Renal cortex interstitium (tissue), 11 donors: ENCODE measurements at regions not wholly inside any gene's neighbourhood (a gene's known extent, or its start where the extent isn't known, plus 50 kb on each side); places are given as distances from the start of the nearest gene placed in this dataset.

ENCODE experiments used
- DNase-seq, 11 donors: peaks; one replicate each; pipeline ENCODE4 v3.0.0-alpha.2; 2013; ENCODE audit warnings: low read depth in 9 of 11, low spot score in 4 of 11; ENCODE audit errors: extremely low read depth in 1 of 11

GRCh38 chr11:92667486-92668152, 301.8 kb upstream of the MTNR1B start:
- no peak for DNase-seq

GRCh38 chr11:92670308-92670890, 299.1 kb upstream of the MTNR1B start:
- DNase-seq, result peak in 6 of 11 donors; percentile 12 to 44 (median 16)

DNA sequence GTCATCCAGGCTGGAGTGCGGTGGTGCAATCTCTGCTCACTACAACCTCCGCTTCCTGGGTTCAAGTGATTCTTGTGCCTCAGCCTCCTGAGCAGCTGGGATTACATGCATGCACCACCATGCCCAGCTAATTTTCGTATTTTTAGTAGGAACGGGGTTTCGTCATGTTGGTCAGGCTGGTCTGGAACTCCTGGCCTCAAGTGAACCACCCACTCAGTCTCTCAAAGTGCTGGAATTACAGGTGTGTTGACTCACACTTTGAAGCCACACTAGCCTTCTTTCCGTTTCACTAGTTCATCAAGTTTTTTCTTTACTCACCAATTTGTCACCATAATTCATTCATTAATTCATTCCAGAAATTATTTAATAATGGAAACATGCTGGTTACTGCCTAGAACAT, 298.4 kb upstream of the MTNR1B start:
- no peak for DNase-seq

GRCh38 chr11:92675303-92675702, 294.1 kb upstream of the MTNR1B start:
- no peak for DNase-seq

DNA sequence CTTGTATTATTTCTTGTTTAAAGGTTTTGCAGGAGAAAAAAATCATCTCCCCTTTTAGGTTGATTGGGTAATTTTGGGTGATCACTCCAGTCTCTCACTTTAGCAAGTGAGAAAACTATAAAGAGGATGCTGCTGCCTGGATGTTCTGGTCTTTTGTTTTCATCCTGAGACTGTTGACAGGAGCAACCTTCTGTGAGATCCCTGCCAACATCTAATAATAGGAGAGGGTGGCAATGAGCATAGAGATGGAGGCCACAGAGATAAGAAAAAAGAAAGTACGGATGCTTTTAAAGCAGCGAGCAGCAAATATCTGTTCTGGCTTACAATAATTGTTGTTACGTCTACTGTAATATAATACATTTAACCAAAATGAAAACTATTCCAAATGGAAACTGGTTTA, 293.6 kb upstream of the MTNR1B start:
- DNase-seq, result no peak

DNA sequence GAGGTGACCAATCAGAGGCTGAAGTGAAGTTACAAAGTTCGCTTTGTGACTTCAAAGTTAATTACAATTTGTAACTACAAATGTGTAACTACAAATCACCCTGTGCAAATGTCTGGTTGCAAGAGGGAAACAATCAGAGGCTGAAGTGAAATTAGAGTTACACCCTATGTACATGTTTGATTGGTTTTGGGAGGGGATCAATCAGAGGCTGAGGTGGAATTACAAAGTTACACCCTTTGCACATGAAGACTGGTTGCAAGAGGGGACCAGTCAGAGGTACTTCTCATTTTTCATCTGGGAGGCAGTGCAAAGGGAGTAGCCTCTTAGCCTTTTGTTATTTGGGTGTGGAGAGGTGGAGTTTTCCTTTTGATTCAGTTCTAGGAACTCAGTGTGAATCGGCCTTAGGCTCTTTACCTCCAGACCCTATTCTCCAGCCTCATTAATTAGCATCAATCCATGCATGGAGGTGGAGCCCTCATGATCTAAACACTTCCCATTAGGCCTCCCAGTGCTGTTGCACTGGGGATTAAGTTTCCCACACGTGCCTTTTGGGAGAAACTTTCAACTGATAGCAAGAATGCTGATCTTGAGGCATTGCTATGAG, 291.3 kb upstream of the MTNR1B start:
- no peak for DNase-seq

DNA sequence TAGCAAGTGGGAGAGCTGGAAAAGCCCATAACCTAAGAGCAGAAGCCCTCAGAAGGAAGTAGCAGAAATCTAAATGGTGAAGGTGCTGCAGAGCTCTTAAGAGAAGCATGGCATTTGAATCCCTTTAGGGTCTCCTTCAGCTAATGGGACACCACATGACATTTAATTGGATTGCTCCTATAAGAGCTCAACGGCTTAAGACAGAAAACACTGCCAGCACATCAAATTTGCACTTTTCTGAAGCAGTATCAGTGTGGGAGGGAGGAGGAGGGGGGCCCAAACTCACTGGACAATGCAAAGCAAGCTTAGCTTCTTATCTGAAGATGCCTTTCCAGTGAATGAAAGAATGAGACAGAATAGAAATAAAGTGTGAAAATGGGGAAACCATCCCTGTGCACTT, 287.9 kb upstream of the MTNR1B start:
- DNase-seq, result no peak

- DNase-seq, result no peak
Measured at GRCh38 chr11:92682136-92682535, 287.3 kb upstream of the MTNR1B start.

DNA sequence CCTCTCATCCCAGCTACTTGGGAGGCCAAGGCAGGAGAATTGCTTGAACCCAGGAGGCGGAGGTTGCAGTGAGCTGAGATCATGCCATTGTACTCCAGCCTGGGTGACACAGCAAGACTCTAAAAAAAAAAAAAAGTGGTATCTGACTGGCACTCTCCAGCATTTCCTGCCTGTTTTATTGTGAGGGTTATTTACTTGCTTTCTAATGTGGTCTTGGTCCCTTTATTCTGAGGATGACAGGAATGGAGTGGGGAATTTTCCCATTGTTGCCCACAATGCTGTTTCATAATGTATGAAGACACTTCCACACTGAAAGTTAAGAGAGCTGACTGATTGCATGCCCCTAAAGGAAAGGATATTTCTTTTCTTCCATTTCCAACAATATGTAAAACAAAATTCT, 286.5 kb upstream of the MTNR1B start:
- no peak for DNase-seq

DNA sequence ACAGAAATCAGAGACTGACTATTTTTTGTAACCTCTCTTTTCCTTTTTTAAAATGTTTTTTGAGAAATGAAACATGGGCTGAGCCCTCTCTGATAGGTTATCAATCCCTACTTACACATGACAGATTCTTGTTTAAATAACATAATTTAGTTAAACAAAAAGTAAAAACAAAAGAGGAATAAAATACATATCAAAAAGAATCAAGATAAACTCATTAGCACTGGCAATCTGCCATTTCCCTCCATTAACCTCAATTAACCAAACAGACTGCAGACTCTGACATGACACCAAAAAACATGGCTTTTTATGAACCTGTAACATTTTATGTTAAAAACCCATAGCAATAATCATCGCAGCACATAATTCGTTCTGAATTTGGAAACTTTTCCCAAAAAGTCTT, 284.4 kb upstream of the MTNR1B start:
- no peak for DNase-seq

DNA sequence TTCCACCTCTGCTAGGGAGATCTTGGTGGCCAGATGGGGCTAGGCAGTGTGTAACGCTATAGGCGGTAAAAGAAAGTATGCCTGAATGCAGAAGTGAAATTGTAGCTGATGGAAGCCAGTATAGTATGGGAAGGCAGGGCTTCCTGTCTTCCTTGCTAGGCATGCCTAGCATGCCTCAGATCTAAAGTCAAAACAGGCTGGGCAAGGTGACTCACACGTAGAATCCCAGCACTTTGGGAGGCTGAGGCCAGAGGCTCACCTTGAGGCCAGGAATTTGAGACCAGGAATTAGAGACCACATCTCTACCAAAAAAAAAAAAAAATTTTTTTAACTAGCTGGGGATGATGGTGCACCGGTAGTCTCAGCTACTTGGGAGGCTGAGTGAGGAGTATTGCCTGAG, 281.7 kb upstream of the MTNR1B start:
- DNase-seq, result no peak

DNA sequence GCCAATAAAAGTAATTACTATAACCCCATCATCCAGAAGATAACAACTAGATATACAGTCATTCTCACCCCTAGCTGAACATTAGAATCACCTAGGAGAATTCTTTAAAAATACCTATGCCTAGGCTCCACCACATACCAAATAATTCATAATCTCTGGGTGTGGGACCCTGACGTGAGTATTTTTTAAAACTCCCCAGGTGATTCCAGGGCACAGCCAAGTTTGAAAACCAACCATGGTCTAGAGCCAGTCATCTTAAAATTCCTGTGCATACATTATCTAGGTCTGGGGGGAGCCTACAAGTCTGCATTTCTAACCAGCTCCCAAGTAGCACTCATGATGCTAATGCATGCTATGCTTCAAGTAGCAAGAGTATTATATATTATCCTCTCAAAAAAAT, 281.0 kb upstream of the MTNR1B start:
- no peak for DNase-seq

GRCh38 chr11:92692826-92693546, 276.5 kb upstream of the MTNR1B start:
- DNase-seq, result no peak

GRCh38 chr11:92696076-92696475, 273.4 kb upstream of the MTNR1B start:
- no peak for DNase-seq

DNA sequence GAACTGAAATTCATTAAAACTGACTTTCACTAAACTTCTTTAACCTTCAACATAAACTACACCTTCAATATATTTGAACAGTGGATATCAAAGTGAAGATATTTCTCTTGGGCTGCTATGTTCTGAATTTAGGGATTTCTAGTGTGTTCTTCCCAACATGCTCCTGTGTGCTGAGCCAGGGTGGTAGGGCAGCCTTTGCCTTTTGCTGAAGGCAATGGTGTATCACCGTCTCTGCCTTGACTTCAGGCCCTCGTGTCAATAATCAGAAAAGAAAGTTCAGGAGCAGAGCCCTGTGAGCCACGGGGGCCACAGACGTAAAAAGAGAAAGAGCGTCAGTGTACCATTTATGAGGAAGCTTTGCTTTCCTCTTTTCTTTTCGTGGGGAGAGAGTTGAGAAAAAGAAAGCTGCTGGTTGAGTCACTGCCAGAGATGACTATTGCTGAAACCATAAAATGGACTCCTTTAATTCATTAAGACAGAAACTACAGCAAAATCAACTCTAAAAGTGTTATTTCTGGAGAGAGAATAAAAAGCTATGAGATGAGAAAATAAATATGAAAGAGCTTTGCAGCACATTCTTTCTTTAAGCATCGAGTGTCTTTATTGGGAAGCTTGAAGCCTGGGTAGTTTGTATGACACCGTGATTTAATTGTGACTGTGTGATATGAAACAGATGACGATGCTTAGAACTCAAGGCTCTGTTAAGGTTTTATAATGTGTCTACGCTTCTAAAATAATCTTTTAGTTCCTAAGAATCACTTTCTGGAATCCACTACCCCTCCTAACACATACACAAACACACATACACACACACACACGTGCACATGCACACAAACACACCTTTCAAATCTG, 271.8 kb upstream of the MTNR1B start:
- peak in 6 of 11 donors; percentile 3 to 32 (median 22) for DNase-seq

GRCh38 chr11:92698742-92699141, 270.7 kb upstream of the MTNR1B start:
- no peak for DNase-seq

DNA sequence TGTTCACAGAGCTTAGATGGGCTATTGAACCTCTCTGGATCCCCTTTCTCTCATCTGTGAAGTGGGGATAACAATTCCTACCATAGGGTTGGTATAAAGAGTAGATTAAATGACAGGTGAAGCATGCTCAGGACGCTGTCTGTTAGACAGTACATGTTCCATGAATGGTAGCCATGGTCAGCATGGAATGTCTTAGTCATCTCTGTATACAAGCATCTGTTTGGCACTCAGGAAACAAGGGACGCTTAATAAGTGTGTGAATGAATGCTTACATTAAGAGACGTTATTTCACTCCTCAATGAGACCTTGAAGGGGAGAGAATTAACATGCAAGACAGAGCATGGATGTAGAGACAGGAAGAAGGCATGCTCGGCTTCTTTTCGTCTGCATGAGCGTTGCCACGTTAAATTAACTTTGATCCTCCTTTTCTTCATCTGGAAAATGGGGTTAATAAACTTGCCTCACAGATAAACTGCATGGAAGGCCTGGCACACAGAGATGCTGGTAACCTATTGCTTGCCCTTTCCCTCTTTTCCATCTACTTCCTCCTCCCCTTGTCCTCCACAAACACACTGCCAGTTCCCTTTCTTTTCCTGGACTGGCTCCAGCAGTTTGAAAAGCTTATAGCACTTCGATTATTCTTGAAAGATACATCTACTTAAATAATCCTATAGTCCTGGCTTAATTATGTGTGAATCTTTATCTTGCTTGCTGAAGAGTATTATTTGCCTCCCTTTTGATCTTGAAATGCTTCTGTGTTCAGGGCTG, 267.2 kb upstream of the MTNR1B start:
- no peak for DNase-seq

GRCh38 chr11:92702805-92703448, 266.5 kb upstream of the MTNR1B start:
- no peak for DNase-seq
